Inflammatory macrophage treated with lipopolysaccharide for 4 hours (primary cell): ENCODE measurements at regions not wholly inside any gene's neighbourhood (a gene's known extent, or its start where the extent isn't known, plus 50 kb on each side); places are given as distances from the start of the nearest gene placed in this dataset.
A peak's percentile ranks its signal among the peaks of the same experiment; 100 is the strongest.

ENCODE experiments used
- DNase-seq: peaks from one replicate; pipeline ENCODE4 v3.0.0-alpha.2; 2020

- DNase-seq, result no peak
Measured at GRCh38 chr1:50289495-50289894, 133.7 kb downstream of the DMRTA2 start.

GRCh38 chr1:50285994-50286393, 137.2 kb downstream of the DMRTA2 start:
- DNase-seq, result no peak

GRCh38 chr1:50279622-50280330, 143.5 kb downstream of the DMRTA2 start:
- no peak for DNase-seq

DNA sequence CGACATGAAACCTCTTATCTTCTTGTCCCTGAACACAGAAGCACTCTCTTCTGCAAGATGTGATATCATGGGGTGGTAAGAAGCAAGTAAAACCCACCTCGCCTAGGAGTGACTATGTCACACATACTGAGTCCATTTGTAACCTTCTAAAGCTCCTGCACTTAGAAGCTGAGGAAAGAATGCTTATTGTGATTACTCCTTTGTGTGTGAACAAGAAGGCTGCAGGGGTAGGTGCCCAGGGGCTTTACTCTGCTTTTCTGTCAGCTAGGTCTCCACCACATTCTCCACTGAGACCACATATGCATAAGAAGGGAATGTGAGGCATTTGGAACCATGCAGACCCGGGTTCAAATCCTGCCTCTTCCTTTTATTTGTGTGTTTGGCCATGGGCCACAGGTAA, 144.3 kb downstream of the DMRTA2 start:
- DNase-seq, result no peak

GRCh38 chr1:50278410-50278809, 144.8 kb downstream of the DMRTA2 start:
- no peak for DNase-seq

GRCh38 chr1:50275566-50275965, 147.7 kb downstream of the DMRTA2 start:
- no peak for DNase-seq

DNA sequence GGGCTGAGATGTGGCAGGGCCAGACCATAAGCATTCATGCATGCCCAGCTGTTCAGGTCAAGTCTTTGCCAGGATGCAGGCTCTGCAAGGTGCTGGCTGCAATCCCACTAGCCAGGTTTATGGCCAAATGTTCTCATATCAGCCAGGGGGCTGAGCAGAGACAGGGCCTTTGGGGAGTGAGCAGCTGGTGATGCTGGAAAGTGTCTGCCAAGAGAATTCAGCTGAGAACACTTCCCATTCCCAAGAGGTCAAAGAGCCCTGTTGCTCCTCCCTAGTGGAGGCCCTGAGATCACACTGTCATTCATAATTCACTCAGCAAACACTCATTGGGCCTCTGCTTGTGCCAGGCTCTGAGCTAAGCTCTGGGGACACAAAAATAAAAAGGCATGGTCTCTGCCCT, 150.3 kb downstream of the DMRTA2 start:
- no peak for DNase-seq

GRCh38 chr1:50271968-50272578, 151.2 kb downstream of the DMRTA2 start:
- peak; percentile 50 for DNase-seq

GRCh38 chr1:50271337-50271736, 151.9 kb downstream of the DMRTA2 start:
- no peak for DNase-seq

- DNase-seq, result no peak
Measured at GRCh38 chr1:50270926-50271325, 152.3 kb downstream of the DMRTA2 start.

GRCh38 chr1:50268049-50268448, 155.2 kb downstream of the DMRTA2 start:
- no peak for DNase-seq

DNA sequence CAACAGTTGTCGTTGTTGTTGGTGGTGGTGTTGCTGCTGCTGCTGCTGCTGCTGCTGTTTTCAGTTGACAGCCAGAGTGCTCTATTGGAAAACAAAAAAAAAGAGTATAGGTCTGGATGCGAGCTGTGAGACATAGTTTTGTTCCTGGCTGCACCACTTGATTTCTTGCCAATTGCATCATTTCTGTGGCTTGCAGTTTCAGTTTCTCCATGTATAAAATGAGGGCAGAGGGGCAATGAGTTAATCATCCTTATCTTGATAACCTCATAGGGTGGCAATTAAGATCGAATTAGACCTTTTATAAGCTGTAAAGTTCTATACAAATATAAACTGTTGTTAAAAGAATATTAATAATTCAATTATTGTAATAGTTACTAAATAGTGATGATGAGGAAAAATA, 156.7 kb downstream of the DMRTA2 start:
- peak; percentile 75 for DNase-seq

DNA sequence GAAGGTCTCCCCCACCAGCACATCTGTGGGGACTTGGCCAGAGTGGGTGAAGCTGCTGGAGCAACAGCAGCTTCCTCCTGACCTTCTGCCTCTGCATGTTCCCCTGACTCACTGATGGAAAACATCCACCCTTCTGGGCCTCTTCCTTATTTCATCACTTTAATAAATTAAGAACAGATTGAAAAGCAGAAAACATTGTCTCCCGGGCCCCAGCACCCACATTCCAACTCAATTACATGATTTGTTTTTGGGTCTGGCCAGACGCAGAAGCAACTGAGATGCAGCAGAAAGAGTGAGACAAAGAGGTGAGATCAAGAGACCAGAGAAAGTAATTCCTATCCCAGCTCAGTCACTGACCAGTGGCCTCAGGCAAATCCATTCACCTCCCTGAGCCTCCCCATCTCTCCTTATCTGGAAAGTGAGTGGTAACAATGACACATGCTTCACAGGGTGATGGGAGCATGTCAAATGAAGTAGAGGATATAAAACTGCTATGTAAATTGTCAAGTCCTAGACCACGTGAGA, 157.1 kb downstream of the ELAVL4 start:
- DNase-seq, result peak; percentile 80

DNA sequence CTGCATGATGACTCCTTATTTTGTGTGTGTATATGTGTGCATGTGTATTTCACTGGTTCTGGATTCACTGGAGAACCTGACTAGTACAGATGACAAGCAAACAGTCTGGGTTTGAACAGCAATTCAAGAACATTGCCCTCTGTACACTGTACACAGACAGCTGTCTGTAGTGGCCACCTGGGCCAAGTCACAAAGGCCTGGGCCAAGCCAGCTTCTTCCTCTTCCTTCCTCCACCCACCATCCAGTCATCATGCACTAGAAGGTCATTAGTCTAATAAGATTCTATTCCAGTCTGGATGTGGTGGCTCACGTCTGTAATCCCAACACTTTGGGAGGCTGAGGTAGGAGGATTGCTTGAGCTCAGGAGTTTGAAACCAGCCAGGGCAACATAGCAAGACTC, 155.9 kb downstream of the ELAVL4 start:
- DNase-seq, result peak; percentile 37

- no peak for DNase-seq
Measured at GRCh38 chr1:50262436-50262835, 153.7 kb downstream of the ELAVL4 start.

DNA sequence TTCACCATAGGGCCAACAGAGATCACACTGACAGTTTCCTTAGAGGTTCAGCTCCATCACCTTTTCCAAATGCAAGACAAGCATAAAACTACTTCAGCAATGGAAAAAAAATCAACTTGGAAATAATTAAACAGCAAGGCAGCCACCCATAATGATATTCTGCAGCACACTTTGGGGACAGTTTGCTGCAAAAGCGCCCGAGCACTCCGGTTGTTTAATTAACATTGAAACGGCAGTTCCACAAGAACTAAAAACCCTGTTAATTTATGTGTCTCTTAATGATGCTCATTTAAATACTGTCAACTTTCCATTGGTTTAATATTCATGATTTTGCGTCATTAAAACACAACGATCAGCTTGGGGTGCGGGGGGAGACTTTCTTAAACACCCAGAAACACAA, 153.2 kb downstream of the ELAVL4 start:
- DNase-seq, result no peak

DNA sequence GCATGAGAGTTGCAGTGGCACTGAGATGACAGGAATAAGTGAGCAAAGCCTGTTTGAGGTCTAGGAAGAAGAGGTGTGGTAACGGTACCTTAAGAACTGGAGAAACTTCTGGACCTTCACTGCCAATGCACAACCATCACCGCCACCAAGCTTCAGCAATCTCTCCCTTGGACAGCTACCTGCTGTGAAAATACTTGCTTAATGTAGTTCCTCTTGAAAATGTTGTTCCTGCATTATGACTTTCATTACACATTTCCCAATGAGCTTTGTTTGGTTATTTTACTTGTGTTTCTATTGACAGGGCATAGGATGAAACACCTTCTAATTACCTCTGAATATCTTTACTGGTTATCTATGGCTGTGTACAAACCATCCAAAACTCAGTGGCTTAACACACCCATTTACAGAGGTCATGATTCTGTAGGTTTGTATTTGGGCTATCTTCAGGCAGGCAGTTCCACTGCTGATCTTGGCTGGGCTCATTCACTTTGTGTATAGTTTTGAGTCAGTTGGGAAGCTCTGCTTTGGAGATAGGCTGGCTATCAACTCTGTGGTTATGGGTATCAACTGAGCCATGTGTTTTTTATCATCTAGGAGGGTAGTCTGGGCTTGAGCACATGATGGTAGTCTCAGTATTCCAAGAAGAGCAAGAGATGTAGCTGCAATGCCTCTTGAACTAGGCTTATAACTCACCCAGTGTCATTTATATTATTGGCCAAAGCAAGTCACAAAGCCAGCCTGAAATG, 149.4 kb downstream of the ELAVL4 start:
- DNase-seq, result no peak

- DNase-seq, result no peak
Measured at GRCh38 chr1:50257029-50257428, 148.3 kb downstream of the ELAVL4 start.
